Gastroesophageal sphincter (tissue), 3 donors: ENCODE measurements at regions not wholly inside any gene's neighbourhood (a gene's known extent, or its start where the extent isn't known, plus 50 kb on each side); places are given as distances from the start of the nearest gene placed in this dataset.

ENCODE experiments used
- EP300 ChIP-seq: sonication (generic); formaldehyde crosslinking; IDR thresholded peaks from one replicate; pipeline ENCODE4 v1.6.1; 2017; ENCODE audit warnings: antibody characterized with exemption, mild to moderate bottlenecking
- POLR2A ChIP-seq, 2 donors: fragments of 450-650 bp; IDR thresholded peaks; one replicate each; pipeline ENCODE4 v1.6.1; 2017; ENCODE audit warnings: antibody characterized with exemption in 2 of 2, mild to moderate bottlenecking in 2 of 2, moderate library complexity in 1 of 2
- POLR2AphosphoS5 ChIP-seq: sonication (generic); formaldehyde crosslinking; IDR thresholded peaks from one replicate; pipeline ENCODE4 v1.6.1; 2017; ENCODE audit warnings: antibody characterized with exemption
- TF ChIP-seq, protein P1 (sequence below), 4 experiments: fragments of 200-600 bp in 2 of 4; fragments of 450-650 bp in 2 of 4; sonication (generic) in 1 of 4; IDR thresholded peaks; one replicate each; pipeline ENCODE4 v1.5.1; 2017 to 2019; ENCODE audit warnings: antibody characterized with exemption in 4 of 4, mild to moderate bottlenecking in 2 of 4, moderate library complexity in 2 of 4

DNA sequence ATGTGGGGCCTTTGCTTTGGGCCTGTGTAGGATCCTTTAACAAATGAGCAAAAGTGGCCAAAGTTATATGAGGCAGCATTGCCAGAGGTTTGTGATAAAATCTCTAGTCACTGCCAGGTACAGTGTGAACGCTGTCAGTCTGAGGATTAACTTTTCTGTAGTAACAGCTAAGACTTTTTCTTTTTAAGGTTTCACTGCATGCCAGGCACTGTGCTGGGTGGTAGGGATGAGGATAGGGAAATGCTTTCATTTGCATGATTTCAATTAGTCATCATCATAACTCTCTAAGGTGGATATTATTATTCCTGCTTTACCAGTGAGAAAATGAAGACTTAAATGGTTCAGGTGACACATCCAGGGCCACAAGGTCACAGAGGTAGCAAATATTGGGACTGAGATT lies 79.7 kb upstream of the BMPER start:
- TF ChIP-seq POLR2A (IDR thresholded peaks at IDR 0.05) (no peak), POLR2AphosphoS5 (no peak), EP300 (no peak)
- TF ChIP-seq, protein P1, sequence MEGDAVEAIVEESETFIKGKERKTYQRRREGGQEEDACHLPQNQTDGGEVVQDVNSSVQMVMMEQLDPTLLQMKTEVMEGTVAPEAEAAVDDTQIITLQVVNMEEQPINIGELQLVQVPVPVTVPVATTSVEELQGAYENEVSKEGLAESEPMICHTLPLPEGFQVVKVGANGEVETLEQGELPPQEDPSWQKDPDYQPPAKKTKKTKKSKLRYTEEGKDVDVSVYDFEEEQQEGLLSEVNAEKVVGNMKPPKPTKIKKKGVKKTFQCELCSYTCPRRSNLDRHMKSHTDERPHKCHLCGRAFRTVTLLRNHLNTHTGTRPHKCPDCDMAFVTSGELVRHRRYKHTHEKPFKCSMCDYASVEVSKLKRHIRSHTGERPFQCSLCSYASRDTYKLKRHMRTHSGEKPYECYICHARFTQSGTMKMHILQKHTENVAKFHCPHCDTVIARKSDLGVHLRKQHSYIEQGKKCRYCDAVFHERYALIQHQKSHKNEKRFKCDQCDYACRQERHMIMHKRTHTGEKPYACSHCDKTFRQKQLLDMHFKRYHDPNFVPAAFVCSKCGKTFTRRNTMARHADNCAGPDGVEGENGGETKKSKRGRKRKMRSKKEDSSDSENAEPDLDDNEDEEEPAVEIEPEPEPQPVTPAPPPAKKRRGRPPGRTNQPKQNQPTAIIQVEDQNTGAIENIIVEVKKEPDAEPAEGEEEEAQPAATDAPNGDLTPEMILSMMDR (IDR thresholded peaks at IDR 0.05) = no peak
